ENCODE measurements at regions not wholly inside any gene's neighbourhood (a gene's known extent, or its start where the extent isn't known, plus 50 kb on each side); places are given as distances from the start of the nearest gene placed in this dataset.

GRCh38 chr2:122114421-122114820, 359.0 kb downstream of the TSN start:
- Histone ChIP-seq H3K4me3 (ENCODE audit: low read depth, low read length) (no peak overlapping the region), H3K36me3 (ENCODE audit: control insufficient read depth in 2 of 2, insufficient read depth in 1 of 2, low read length in 2 of 2) (no peaks in the 10 kb centered on the region), H3K9me3 (ENCODE audit: control insufficient read depth, insufficient read depth, low read depth, low read length) (no peaks in the 10 kb centered on the region), H3K4me1 (ENCODE audit: control insufficient read depth, insufficient read depth, low read length) (no peaks in the 10 kb centered on the region), H3K27ac (ENCODE audit: extremely low read depth, low read depth, low read length) (no peak overlapping the region)
- POLR2A ChIA-PET, result no interaction called here
- TF ChIP-seq GFI1B (tag by site-specific recombination; IDR thresholded peaks at IDR 0.05) (no peak), ZNF664 (tag by site-specific recombination; IDR thresholded peaks at IDR 0.05) (no peak), ZNF18 (tag by site-specific recombination; IDR thresholded peaks at IDR 0.05) (no peak), ZNF175 (tag by site-specific recombination; IDR thresholded peaks at IDR 0.05) (no peak), ZNF341 (tag by site-specific recombination; IDR thresholded peaks at IDR 0.05; ENCODE audit: low read depth) (no peak), ZFP37 (tag by site-specific recombination; IDR thresholded peaks at IDR 0.05) (no peak), ZNF354C (tag by site-specific recombination; IDR thresholded peaks at IDR 0.05; ENCODE audit: borderline replicate concordance, low read depth) (no peak), ZNF776 (tag by site-specific recombination; IDR thresholded peaks at IDR 0.05; ENCODE audit: borderline replicate concordance) (no peak), HOXA7 (CRISPR knock-in tag; IDR thresholded peaks at IDR 0.05; ENCODE audit: borderline replicate concordance) (no peak), TRIM28 (IDR thresholded peaks at IDR 0.05; ENCODE audit: borderline replicate concordance, low read length) (no peak), ZNF837 (tag by site-specific recombination; IDR thresholded peaks at IDR 0.05) (no peak)
- TF ChIP-seq, protein P1, sequence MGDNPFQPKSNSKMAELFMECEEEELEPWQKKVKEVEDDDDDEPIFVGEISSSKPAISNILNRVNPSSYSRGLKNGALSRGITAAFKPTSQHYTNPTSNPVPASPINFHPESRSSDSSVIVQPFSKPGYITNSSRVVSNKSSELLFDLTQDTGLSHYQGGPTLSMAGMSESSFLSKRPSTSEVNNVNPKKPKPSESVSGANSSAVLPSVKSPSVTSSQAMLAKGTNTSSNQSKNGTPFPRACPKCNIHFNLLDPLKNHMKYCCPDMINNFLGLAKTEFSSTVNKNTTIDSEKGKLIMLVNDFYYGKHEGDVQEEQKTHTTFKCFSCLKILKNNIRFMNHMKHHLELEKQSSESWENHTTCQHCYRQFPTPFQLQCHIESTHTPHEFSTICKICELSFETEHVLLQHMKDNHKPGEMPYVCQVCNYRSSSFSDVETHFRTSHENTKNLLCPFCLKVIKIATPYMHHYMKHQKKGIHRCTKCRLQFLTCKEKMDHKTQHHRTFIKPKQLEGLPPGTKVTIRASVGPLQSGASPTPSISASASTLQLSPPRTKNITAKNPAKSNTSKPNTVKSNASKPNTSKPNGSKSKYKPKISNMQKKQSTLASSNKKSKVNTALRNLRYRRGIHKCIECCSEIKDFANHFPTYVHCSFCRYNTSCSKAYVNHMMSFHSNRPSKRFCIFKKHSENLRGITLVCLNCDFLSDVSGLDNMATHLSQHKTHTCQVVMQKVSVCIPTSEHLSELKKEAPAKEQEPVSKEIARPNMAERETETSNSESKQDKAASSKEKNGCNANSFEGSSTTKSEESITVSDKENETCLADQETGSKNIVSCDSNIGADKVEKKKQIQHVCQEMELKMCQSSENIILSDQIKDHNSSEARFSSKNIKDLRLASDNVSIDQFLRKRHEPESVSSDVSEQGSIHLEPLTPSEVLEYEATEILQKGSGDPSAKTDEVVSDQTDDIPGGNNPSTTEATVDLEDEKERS (tag by site-specific recombination; IDR thresholded peaks at IDR 0.05), result no peak
- TF ChIP-seq, protein P2, sequence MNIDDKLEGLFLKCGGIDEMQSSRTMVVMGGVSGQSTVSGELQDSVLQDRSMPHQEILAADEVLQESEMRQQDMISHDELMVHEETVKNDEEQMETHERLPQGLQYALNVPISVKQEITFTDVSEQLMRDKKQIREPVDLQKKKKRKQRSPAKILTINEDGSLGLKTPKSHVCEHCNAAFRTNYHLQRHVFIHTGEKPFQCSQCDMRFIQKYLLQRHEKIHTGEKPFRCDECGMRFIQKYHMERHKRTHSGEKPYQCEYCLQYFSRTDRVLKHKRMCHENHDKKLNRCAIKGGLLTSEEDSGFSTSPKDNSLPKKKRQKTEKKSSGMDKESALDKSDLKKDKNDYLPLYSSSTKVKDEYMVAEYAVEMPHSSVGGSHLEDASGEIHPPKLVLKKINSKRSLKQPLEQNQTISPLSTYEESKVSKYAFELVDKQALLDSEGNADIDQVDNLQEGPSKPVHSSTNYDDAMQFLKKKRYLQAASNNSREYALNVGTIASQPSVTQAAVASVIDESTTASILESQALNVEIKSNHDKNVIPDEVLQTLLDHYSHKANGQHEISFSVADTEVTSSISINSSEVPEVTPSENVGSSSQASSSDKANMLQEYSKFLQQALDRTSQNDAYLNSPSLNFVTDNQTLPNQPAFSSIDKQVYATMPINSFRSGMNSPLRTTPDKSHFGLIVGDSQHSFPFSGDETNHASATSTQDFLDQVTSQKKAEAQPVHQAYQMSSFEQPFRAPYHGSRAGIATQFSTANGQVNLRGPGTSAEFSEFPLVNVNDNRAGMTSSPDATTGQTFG (tag by site-specific recombination; IDR thresholded peaks at IDR 0.05; ENCODE audit: borderline replicate concordance), result no peak
- TF ChIP-seq, protein P3, sequence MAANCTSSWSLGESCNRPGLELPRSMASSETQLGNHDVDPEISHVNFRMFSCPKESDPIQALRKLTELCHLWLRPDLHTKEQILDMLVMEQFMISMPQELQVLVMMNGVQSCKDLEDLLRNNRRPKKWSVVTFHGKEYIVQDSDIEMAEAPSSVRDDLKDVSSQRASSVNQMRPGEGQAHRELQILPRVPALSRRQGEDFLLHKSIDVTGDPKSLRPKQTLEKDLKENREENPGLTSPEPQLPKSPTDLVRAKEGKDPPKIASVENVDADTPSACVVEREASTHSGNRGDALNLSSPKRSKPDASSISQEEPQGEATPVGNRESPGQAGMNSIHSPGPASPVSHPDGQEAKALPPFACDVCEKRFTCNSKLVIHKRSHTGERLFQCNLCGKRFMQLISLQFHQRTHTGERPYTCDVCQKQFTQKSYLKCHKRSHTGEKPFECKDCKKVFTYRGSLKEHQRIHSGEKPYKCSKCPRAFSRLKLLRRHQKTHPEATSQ (tag by site-specific recombination; IDR thresholded peaks at IDR 0.05), result no peak
- CTCF ChIA-PET, result no interaction called here

- TF ChIP-seq ZNF624 (tag by site-specific recombination; IDR thresholded peaks at IDR 0.05) (no peak), ZNF571 (tag by site-specific recombination; IDR thresholded peaks at IDR 0.05) (no peak), ZNF560 (tag by site-specific recombination; IDR thresholded peaks at IDR 0.05; ENCODE audit: borderline replicate concordance) (no peak)
- ChIA-PET POLR2A (no interaction called here), CTCF (interaction anchor here (0.7 kb wide), 1 partner anchor 19 kb away, joined by 3 read pairs; no protein-coding TSS in a partner anchor)
- Histone ChIP-seq H3K27ac (ENCODE audit: extremely low read depth, low read depth, low read length) (no peak overlapping the region), H3K36me3 (ENCODE audit: control insufficient read depth in 2 of 2, insufficient read depth in 1 of 2, low read length in 2 of 2) (no peaks in the 10 kb centered on the region), H3K4me3 (ENCODE audit: low read depth, low read length) (no peak overlapping the region), H3K9me3 (ENCODE audit: control insufficient read depth, insufficient read depth, low read depth, low read length) (no peaks in the 10 kb centered on the region), H3K4me1 (ENCODE audit: control insufficient read depth, insufficient read depth, low read length) (no peaks in the 10 kb centered on the region)
Measured at GRCh38 chr2:122117371-122117770, 361.9 kb downstream of the TSN start.
